Limb (tissue), 2 donors: ENCODE measurements at regions not wholly inside any gene's neighbourhood (a gene's known extent, or its start where the extent isn't known, plus 50 kb on each side); places are given as distances from the start of the nearest gene placed in this dataset.

ENCODE experiments used
- DNase-seq, 2 donors: peaks; one replicate each; pipeline ENCODE4 v3.0.0-alpha.2; 2016; ENCODE audit errors: extremely low spot score in 2 of 2

DNA sequence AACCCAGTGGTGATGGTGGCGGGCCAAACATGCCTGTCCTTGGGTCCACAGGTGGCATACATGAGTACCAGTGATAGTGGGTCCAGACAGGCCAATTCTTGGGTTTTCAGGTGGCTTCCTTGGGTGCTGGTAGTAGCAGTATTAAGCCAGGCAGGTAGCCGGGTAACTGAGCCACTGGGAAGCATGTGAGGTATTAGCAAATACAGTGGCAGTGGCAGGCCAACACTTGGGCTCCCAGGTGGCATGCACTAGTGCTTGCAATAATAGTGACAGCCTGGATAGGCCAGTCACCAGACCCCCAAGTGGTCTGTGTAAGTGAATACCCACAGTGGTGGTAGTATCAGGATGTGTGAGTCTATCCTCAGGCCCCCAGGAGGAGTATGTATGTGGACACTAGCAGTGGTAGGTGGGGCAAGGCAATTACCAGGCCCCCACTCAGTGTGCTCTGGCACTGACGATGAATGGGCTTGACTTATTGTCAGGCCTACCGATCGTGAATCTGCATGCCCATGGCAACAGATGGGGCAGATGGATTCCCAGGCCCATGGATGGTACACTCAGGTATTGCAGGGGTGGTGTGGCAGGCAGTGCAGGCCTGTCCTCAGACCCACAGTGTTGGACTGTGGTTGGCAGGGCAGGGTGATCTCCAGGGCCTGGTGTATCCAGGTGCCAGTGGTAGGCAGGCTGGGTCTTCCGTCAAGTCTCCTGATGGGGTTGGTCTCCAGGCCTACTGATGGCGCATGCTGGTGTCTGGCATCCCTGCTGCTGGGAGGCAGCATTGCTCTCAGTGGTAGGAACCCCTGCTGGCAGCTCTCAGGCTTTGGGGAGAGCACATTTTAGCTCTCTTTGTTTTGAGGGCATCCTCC is 840.7 kb downstream of the FAM181B start:
- DNase-seq: no peak

DNA sequence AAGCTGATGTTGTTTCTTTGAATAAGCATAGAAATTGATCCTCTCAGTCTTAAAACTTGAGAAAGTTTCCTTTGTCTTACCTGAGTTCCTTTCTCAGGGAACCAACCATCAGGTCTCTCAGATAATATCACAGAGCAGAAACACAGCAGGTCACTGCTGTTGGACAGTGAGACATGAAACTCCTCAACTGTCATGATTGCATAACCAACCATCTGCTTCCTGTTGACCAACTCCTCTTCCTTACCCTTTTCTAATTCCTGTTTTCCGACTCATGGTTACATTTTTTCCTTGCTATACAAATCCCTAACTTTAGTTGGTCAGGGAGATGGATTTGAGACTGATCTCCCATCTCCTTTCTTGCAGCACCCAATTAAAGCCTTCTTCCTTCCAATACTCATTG is 845.3 kb downstream of the FAM181B start:
- no peak for DNase-seq

DNA sequence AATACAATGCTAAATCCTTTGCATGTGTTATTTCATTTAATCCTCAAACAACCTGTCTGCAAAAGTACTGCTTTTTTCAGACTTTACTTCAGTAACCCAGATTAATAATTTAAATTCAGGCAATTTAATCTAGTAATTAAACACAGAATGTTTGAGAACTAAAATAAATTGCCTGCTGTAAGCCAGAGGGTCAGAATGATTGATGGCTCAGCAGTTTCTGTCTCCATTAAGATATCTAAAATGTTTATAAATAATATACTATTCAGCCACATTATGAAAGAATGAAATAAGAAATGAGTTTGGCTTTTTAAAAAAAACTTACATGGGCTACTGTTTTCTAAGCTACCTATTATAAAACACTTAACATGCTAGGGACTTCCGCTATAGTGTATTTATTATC is 846.0 kb downstream of the FAM181B start:
- DNase-seq: no peak

DNA sequence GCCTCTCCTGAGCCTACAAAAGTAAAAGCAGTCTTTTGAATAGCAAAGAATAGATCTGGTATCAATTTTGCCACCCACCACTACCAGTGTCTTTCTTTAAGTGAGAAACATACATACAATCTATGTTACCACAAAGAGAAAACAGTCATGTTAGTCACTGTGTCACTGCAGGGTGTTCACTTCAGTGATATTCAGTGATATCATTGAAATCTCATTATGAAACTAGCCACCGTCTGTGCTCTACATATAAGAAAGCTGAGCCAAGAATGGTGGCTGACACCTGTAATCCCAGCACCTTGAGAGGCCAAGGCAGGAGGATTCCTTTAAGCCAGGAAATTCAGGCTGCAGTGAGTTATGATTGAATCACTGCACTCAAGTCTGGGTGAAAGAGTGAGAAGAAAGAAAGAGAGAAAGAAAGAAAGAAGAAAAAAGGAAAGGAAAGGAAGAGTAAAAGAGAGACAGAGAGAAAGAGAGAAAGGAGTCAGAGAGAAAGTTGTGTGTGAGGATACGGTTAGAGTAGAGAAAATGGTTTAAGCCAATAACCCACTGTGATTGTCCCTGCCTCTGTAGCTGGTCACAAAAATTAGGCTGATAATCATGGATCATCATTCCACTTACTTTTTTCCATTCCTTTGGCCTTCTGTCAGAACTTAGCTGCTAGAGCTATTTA is 847.1 kb downstream of the FAM181B start:
- no peak for DNase-seq

DNA sequence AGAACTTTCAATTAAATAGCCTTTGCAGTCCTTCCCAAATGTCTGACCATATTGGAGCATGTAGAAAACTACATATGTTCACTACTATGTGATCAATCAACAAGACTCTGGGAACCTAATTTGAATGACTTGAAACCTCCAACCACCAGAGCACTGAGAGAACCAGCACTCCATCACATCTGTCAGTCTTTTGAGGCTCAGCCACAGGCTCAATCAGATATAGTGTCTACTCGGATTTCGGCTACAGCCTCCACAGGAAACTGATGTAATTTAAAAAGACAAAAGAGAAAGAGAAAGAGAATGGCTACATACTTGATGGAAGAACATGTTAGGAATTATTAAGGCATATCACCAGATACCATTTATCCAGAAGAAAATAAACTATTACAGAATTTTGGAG is 859.0 kb downstream of the FAM181B start:
- no peak for DNase-seq

DNA sequence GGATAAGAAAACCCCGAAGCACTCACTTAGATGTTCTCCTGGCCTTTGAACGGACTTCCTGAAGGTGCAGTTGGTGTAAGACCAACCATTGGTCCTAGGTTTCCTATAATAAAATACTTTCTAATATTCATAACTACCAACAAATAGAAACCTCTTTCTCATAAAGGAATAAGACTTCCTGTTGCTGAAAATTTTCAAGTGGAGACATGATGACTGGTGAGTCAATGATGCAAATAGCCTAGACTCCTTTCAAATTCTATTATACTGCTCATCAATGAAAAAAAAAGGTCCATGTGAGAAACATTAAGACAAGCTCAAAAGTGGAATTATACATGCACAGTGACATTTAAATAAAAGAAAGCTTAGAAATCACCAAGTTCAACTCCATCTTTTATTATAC is 862.8 kb downstream of the FAM181B start:
- DNase-seq: no peak

DNA sequence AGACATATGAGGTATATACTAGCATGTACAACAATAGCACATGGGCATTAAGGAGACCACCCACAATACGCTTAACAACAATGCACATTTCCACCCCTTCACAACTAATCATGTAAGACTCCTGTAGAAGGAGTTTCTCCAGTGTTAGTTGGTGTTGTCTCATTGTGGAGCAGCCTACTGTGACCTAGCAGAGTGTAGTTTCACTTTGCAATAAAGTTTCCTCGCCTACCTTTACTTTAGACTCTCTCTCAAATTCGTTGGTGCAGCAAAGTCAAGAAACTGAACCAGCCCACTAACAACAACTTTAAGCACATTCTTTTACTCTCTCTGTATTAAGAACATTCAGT is 863.6 kb downstream of the FAM181B start:
- no peak for DNase-seq

DNA sequence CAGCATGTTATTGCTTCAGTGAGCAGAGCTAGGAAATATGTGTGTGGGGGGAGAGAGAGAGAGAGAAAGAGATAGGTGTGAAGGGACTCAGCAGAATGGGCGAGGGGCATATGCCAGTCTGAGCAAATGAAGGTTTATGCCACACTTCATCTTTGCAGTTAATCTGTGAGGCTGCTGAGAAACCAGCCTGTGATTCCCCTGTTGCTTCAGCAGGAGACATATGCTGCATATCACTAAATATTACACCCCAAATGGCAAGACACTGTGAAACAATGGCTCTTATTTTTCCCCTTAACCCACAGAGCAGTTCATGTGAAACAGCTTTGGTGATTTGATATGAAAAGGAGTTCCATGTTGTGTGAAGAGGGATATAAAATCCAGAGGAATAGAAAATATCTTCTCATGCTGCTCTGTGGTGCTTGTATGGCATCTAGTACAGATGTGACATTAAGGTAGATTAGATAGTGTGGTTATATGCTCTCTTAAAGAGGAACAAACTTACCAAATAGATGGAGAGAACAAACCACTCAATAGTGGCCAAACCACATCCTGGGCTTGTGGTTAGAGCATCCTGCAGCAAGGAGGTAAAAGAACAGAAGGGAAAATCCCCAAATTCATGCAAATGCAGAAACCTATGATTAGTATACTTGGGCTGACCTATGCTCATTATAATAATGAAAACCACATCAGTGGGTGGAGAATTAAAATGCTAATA is 864.2 kb downstream of the FAM181B start:
- no peak for DNase-seq

DNA sequence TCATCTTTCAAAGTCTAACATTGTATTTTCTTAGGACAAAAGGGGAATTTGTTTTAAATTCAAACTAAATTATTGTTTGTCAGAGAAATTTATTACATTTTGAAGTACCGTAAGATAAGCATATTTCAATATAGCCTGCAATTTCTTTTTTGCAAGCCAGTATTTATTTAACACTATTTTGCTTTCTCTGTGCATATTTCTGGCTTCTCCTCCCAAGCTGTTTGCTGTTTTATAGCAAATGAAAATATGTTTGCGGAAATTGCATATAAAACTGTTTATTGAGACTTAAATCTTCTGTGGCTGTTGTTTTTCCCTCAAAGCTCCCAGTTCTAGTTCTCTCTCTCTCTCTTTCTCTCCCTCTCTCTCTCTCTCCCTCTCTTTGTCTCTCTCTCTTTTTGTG is 866.8 kb downstream of the FAM181B start:
- no peak for DNase-seq

DNA sequence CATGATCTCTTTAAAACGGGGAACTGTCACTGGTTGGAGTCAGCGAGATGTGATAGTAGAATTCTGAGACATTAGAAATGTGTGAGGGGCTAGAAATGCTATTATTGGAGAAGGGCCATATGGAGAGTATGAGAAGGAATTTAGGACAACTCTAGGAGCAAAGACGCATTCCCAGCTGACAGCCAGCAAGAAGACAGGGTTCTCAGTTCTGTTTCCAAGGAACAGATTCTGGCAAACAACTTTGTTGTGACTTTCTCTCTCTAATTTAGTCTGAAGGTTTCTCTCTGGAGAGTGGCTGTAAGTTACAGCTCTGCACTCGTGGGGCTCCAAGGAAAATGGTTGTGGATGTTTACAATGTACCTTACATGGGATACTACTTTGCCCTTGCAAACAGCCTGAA is 876.3 kb downstream of the FAM181B start:
- DNase-seq: no peak

DNA sequence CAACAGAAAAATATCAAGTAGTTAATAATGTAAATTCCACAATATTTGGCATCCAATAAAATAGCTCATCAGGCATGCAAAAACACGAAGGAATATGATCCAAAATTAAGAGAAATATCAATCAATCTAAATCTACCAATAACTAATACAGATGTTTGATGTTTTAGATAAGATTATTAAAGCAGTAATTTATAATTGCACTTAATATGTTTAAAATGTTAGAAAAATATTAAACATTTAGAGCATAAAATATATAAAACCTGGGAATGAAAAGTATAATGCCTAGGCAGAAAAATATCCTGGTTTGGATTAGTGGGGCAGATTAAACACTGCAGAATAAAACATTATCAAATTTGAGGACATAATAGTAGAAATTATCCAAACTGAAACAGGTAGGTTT is 879.9 kb downstream of the FAM181B start:
- DNase-seq: no peak

DNA sequence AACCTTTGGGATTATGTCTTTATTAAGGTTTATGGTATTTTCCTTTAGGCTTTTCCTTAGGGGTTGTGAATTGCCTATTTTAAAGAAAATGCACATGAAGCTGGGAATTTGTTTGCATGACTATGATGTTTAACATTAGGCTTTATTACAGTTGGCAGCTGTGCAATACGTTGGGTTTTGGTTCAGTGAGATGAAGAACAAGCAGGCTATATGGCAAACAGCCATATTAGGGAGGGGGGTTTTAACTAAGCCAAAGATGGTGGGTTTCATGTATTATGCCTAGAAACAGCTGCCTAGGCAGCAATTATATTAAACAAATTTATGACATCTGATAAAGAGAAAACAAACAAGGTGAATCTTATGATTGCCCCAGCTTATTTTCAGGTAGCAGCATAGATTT is 880.8 kb downstream of the FAM181B start:
- no peak for DNase-seq

DNA sequence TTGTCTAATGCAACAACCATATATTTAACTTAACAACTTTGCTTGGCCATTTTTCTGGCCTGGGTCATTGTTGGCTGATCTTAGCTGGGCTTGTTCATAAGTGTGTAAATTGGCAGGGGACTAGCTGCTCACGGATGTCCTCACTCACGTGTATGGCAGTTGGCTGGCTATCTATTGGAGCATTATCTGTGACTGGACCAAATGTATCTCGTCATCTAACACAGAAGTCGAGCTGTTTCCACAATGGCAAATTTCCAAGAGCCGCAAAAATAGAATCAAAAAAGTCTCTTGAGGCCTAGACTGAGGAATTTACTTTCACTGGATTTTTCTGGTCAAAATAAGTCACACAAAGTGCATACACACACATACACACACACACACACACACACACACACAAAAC is 893.3 kb downstream of the FAM181B start:
- peak in 1 of 2 donors; percentile 25 for DNase-seq

DNA sequence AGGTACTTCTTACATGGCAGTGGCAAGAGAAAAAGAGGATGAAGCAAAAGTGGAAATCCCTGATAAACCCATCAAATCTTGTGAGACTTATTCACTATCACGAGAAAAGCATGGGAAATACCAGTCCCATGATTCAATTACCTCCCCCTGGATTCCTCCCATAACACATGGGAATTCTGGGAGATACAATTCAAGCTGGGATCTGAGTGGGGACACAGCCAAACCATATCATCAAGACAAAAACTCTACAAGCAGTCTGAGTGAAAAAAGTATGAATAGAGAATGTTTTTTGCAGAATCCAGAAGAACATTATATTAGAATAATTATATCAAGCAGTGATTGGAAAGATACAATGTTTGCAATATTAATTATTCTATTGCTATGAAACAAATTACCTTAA is 893.7 kb downstream of the FAM181B start:
- DNase-seq: no peak

DNA sequence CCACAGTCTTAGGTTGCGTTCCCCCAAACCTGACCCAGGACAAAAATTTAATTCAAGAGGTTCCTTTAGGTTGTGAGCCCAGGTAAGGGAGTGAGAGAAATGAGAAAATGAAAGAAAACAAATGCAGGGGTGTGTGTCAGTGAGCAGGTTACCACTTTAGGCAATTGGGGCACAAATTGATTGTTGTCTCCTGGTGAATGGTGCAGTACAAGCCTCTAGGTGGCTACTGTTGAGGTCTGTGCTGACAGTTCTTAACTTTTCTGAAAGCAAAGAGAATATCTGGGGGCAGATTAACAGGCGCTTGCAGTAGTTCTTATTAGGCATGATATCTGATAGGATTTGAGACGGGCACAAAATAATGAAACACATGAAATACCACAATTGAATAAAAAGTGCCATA is 894.6 kb downstream of the FAM181B start:
- DNase-seq: no peak

DNA sequence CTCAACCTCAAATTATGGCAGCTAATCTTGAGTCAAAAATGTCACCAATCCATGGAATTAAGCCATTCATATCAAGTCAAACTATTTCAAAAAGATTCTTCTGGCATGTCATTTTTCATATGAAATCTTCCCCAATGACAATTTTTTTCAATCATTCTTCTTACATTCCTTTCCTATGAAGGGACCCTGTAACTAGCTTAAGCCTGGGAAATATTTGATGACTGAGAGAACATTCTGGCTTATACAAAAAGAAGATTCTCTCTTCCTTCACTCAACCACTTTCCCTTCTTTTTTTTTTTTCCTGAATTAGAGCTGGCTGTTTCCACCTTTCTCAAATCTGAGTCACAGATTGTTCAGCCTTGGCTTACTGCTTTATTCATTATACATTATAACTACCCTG is 903.7 kb downstream of the FAM181B start:
- DNase-seq: no peak

DNA sequence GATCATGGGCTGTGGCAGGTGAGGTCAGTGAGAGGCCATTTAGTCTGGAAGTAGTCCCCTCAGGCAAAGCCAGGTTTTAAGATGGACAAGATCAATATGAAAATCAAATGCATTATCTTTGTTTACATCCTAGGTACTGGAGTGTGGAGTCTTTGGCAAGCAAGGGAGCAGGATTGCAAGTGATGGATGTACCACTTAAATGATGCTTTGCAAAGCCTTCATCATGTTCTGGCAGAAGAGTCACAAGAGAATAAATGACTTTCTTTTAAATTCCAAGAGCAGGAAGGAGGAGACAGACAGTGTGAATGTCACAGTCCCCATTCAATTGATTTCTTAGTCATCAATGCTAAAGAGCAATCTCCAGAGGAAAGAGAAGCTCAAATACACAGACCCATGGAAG is 908.3 kb downstream of the FAM181B start:
- DNase-seq: no peak

DNA sequence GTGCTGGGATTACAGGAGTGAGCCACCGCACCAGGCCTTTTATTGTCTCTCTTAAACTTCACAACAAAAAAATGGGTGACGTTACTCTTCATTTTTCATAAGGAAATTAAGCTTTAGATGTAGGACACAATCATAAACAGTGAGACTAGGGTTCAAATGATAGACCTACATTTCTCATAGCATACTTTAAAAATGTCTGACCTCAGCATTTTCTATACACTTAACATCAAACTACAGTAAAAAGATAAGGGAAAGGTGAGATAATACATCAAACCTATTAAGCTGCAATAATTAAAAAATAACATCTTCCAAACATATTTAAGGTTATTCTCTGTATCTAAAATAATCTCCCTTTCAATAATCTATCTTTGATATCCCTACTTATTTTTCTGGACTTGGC is 914.2 kb downstream of the FAM181B start:
- DNase-seq: no peak

DNA sequence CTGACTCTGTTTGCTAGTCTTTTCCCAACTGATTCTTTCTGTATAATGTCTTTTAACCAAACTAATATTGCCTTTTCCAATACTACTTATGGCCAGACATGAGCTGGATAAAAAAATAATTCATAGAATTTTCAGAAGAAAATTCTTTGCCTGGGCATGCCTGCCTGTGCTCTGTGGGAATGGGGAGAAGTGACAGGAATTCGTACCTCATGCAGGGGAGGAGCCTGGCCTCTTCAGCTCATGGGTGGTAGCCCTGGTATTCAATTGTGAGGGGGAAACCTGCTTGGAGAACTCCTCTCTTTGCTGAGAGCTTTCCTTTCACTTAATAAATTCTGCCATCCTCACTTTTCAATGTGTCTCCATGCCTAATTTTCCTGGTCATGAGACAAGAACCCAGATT is 928.8 kb downstream of the FAM181B start:
- no peak for DNase-seq

DNA sequence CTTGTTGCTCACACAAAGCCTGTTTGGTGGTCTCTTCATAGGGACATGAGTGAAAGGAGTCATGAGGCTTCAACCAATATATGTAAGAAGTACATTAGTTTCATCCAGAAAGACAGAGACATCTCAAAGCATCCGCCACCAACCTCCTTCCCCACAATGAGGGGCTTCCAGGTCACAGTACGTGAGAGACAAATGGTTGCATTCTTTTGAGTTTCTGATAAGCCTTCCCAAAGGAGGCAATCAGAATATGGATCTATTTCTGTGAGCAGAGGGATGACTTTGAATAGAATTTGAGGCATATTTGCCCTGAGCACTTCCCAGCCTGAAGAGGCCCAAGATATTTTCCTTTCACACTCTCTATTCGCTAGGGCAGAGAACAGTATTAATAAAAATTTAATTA is 931.1 kb downstream of the FAM181B start:
- no peak for DNase-seq

DNA sequence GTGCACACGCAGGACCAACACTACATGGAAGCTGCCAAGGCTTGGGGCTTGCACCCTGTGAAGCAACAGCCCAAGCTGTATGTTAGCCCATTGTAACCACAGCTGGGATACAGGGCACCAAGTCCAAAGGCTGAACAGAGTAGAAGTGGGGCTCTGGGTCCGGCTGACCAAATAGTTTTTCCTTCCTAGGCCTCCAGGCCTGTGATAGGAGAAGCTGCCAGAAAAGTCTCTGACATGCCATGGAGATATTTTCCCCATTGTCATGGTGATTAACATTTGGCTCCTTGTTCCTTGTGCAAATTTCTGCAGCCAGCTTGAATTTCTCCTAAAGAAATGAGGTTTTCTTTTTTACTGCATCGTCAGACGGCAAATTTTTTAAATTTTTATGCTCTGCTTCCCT is 941.2 kb downstream of the FAM181B start:
- DNase-seq: no peak

DNA sequence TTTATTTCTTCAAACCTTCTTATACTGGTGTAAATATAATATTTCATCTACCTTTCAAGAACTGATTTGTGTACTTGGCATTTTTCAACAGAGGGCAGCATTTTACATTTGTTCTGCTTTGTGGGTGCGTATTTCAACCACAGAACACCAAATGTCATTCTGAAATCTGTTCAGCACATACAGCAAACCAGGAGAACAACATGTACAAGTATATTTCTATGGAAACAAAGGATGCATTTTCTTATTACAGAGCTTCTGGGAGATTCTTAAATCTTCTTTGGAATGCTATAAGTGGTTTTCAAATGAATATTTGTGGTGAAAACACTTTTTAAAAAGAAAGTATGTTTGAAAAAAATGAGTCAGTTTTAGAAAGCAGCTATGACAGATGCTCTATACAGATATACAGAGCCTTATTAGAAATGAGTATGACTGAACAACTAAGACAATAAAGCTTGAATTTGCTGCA is 946.0 kb downstream of the FAM181B start:
- DNase-seq: no peak

DNA sequence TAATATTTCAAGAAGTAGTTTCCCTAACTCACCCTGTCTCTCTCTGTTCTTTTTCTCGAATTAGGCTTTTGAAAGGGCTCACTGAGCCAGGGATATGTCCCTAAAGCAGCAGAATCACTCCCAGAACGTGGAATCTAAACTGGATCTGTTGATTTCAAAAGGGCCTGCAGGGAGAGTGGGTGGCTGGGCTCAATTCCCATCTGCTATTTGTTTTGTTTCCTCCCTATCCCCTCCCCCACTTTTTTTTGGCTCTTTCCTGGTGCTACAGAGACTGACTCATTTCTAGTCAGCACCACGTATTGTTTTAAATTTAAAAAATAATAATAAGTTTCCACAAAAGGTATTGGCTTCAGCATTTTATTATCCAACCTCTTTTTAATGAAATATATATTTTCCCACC is 961.5 kb downstream of the FAM181B start:
- DNase-seq: no peak
